GM21619 (cell line): ENCODE measurements at regions not wholly inside any gene's neighbourhood (a gene's known extent, or its start where the extent isn't known, plus 50 kb on each side); places are given as distances from the start of the nearest gene placed in this dataset.

Experiments used
- ATAC-seq: cut with Tn5 transposase; IDR thresholded peaks from one replicate; pipeline ENCODE4 v1.9.1; 2021; ENCODE audit not compliant: unreplicated experiment

DNA sequence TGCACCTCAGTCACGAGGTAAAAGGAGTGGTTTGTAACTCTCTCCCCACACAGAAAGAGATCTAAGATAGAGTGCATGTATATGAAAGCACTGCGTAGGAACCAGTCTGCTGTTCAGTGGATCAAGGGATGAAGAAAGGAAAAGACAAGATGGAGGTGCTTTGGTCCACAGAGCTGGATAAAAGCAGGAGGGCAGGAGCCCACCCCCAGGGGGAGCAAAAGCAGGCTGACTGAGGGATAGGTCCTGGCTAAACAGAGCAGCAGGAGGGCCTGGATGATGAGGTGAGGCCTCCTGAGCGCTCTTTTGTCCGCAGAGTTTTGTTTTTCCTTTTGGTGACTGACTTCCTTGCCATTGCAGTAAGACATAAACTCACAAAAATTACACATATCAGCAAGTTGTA, 293.5 kb upstream of the C9orf72 start:
- no peak for ATAC-seq

DNA sequence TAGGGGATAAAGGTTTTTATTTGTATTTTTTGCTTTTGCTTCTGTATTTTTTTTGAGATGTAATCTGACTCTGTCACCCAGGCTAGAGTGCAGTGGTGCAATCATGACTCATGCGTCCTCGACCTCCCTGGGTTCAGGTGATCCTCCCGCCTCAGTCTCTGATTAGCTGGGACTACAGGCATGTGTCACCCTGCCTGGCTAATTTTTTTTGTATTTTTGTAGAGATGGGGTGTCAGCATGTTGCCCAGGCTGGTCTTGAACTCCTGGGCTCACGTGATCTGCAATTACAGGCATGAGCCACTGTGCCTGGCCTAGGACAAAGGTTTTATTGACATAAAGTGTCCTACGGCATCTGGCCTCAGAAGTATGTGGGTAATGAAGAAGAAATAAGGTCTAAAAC, 297.1 kb upstream of the C9orf72 start:
- no peak for ATAC-seq

DNA sequence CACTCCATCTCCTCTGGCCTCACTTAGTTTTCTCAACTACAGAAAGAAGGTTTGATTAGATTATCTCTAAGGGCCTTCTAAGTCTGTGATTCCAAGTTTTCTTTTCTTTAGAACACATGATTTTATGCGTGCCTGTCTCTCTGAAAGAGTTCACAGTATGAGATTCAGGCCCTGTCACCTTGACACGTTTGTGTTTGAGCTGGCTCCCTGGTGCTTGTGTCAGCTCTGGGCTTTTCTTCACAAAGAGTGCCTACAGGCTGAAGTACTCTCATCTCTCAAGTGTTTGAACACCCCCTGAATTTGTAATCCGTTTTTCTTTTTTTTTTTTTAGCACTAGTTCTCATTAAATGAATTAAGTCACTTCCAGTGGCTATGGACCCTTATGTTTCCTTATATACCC, 306.9 kb upstream of the C9orf72 start:
- no peak for ATAC-seq

DNA sequence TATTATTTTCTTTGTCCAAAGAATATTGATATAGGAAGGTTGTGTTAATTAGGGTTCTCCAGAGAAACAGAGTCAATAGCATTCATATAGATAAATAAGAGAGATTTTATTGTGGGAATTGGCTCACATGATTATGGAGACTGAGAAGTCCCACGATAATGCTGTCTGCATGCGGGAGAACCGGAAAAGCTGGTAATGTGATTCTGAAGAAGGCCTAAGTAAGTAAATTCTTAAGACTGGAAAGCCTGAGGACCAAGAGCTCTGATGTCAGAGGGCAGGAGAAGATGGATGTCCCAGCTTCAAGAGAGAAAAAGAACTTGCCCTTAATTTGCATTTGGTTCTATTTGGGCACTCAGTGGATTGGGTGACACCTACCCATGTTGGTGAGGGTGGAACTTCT, 307.4 kb upstream of the C9orf72 start:
- no peak for ATAC-seq

DNA sequence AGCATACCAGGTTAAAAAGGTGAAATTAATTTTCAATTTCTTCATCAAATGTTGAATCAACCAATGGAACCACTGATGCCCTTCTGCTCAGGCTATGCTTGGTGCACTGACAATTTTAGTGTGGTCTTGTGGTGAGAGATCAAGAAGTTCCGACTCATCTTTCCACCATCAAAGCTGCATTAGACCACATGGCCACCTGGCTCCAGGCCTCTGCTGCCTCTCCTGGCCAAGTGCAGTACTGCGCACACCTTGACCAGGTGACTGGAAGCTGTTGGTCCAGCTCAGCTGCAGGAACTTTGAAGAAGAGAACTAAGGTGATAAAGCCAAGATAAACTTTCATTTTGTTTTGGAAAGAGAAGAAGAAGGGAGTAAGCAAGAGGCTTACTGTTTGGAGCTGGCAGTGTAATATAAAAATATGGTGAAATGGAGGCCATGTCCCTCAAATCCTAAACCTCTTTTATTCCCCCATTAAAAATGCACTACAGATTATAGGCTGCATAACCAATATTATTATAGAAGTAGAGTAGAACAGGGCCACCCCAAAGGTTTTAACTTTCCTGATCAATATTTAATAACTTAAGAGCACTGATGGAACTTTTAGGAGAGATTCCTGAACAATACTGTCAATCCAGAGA, 315.5 kb upstream of the C9orf72 start:
- peak; percentile 97 for ATAC-seq

DNA sequence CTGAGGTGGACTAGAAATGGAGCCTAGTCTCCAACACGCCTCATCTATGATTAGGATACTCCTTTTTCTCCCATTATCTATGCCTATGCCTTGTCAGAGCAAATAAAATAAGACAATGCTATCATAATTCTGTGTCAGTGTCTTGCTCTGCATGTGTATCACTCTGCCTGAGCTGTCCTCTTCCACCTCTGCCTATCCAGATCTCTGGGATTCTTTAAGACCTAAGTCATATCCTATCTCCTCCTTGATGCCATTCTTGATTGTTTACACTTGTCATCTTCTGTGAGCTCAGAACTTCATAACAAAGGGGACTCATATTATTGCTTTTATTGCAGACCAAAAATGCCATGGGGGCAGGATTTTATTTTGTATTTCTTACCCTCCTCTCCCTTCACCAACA, 351.2 kb upstream of the C9orf72 start:
- ATAC-seq = no peak

DNA sequence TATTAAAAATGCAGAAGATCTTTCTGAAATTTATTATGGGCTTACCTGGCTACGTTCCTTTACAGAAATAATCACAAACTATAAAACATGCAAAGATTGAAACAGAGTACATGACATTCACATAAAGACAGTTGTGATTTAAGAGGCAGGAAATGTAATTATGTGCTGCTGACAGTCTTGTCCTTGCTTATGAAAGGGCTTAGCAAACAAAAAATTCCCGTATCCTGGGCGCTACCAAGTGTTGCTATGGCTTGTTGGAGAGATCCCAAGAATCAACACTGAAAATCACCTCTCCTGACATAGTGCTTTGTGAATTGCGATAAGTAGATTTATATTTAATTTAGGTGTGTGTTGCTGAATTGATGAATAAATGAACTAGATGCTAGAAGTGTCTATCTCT, 352.5 kb upstream of the C9orf72 start:
- no peak for ATAC-seq

DNA sequence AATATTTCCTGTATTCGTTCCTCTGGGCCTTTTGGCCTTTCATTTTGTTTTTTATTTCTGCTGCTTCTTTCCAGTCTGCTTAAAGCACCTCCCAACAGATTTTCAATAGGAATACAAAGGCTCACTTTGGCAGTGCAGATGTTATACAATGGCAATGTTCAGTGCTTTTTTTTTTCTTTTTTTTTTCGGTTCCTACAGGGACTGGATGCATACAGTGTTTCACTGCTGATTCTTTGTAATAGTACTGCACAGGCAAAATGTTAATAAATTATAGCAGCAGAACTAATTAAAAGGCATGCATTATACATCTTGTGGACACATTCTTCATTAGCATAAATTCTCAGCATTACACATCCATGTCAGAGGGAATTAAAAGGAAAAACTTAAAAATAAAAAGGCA, 356.6 kb upstream of the C9orf72 start:
- no peak for ATAC-seq

DNA sequence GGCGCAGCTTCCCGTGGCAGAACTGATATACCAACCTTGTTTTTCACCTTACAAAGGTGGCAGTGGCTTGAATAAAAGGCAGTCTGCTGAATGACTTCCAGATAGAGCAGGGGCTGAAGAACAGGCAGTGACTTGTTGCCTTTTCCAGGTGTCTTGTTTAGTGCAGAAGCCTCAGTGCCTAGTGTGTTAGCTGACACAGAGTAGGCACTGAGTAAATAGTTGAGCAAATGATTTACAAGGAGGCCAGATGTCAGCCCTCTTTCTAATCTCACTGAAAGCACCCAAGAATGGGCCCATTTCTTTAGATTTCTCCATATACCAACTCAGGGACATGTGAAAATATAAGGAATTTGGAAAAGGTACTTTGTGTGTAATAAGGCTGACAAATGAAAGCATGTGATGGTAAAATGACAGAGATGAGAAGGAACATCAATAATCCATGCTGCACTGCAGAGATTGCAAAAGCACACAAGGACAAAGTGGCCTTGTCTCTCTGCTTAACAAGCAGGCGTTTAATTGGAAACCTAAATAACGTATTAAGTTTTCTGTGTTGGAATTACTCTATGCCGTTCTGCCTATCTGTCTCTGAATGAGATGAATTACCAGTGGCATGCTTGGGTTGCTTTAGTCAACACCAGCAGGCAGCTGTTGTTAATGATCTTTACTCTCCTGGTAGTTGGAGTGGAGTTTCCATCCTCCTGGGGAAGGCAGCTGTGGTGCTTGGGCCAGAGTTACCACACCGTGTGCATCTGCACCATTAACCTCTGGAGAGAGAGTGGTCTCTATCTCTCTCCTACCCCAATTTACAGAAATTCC, 360.1 kb upstream of the C9orf72 start:
- no peak for ATAC-seq

DNA sequence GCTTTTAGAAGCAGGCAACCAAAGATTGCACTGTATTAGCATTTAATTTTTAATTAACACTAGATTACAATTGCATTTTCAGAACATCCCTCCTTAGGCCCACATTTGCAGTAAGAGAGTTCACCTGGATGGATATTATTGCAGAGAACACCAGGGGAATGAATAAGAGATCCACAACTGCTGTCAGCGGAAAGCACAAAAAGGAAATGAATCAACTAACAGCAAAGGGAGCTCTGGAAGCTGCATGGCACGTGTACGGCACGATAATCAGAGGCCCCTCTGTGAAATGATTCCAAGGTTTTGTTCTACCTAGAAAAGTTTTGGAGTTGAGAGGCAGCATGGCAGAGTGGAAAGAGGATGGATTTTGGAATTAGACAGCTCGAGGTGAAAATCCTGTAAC, 361.2 kb upstream of the C9orf72 start:
- ATAC-seq = no peak

DNA sequence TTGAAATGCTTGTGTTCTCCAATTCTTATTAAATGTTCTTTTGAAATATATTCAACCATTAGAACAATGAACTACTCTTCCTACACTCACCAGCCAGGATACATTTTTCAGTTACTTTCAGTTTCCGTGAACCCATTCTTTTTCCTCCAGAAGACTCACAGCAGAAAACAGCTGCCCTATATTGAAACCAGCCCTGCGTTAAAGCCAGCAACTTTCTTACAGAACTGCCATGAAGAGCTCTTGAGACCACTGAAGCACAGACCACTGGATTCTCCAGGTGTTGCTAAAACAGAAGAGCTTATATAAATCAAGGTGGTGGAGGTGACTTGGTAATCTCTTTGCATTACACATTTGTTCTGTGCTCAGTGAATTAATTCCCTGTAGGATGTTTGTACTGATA, 365.9 kb upstream of the C9orf72 start:
- ATAC-seq = no peak

DNA sequence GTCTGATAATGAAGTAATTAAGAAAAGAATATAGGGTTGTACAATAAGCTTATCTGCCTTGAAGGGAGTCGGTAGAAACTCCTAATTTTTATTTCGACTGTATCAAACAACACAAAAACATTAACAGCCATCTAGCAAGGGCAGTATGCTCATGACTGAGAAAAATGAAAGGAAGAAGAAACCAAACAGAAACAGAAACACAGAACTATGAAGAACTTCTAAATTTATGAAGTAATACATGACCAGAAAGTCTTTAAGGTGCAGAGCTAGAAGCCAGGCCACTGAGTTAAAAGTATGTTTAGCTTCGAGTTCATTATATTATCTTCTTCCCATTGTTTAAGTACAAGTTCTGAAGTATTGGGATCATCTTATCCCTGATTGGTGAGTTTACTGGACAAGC, 367.3 kb upstream of the C9orf72 start:
- ATAC-seq = no peak

DNA sequence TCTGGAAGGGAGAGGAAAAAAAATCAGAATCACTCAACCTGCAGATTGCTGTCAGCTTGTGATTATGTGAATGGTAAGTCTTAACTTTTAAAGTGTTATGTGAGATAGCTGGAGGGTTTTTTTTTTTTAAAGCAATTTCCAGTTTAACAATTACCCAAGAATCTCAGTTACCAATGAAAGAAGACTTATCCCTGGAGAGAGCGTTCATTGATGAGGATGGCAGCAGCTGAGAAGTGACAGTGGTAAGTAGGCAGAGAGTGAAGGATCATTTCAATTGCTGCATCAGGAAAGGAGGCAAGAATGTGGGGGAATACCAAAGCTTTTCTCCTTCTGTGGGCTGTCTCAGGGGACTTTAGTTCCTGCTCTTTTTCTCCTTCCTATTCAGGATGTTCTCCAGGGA, 370.2 kb upstream of the C9orf72 start:
- no peak for ATAC-seq

DNA sequence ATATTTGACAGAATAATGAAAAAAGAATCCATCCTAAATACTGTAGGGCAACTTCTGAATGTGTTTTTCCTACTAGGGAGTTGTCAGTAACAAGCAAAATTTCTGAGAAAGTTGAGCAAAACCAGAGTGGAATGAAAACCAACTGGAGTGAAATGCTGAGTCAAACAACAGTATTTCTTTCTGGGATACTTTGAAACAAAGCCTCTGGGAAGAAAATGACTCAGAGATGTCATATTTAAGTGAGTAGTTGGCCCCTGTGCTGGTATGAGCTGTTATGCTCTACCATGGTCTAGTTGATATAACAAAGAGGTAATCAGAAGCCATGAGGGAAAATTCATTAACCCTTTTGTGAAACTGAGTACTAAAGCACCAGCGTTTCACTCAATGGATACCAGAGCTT, 372.1 kb upstream of the C9orf72 start:
- ATAC-seq = no peak

DNA sequence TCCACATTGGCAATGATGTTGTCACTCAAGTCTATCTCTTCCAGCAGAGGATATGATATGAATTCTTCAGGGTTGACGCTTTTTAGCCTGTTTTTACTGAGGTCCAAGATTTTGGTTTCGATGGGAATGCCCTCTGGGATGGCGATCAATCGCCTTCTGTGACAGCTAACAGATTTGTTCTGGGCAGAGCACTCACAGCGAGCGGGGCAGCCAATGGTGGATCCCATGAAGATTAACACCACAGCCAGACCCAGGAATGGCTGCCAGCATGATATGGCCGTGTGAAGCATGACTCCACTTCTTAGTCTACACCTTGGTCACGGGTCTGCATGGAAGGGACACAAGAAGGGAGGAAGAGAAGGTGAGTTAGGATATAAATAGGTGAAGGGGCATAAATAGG, 377.1 kb upstream of the C9orf72 start:
- ATAC-seq = no peak

DNA sequence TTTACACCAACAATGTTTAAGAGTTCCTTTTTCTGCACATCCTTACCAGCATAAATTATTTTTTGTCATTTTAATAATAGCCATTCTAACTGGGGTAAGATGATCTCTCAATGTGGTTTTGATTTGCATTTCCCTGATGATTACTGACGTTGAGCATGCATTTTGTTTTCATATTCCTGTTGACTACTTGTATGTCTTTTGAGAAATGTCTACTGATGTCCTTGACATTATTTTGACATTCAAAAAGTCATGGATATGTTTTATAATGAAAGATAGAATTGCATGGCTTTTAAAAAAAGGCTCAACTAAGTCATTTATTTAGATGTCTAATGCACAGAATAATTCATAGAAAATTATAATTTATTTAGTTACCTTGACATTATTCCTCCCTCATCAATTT, 381.6 kb upstream of the C9orf72 start:
- ATAC-seq = no peak

DNA sequence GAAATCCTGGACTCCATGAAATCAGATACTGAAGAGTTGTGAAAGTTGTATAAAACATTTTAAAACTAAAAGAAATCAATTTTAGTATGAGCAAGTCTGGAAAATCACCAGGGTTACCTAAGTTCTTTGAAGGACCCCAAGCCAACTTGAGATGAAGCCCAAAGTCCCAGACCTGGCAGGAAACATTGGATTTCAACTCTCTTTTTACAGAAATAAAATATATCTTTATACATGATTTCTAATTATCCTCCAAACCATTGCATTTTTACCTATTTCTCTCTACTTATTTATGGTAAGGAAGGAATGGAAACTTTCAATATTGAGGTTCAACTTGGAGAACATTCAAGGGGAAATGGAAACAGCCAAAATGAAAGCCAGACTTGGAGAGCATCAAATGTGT, 390.6 kb upstream of the C9orf72 start:
- ATAC-seq = no peak

DNA sequence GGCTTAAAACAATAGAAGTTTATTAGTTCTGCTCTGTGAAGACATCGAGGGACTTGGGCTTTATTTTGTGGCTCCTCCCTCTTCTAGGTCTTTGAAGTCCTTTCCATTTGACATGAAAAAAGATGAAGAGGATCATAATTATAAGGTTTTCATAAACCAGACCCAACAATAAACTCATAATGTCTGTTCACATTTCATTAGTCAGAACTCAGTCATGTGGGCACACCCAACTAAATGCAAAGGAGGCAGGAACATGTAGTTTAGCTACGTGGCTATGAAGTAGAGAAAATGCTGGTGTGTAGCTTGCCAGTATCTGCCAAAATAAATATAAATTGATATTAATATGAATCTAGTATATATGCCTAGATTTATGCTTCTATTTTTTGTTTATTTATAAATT, 393.9 kb upstream of the C9orf72 start:
- no peak for ATAC-seq

DNA sequence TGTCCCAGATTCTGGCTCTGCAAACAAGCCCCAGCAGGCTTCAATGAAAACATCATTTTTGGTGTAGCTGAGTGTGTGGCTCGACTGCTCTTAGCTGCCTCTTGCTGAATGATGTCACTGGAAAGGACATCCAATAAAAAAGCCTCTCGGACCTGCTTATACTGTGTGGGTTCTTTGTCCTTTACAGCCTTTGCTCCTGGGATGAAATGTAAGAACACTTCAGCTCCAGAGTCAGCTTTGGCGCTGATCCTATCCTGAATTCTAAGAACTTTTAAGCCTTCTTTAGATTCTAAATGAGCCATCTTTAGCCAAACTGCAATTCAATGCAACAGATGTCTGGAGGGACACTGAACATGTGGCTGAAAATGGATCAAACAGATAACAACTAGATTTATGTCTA, 404.6 kb upstream of the C9orf72 start:
- no peak for ATAC-seq

DNA sequence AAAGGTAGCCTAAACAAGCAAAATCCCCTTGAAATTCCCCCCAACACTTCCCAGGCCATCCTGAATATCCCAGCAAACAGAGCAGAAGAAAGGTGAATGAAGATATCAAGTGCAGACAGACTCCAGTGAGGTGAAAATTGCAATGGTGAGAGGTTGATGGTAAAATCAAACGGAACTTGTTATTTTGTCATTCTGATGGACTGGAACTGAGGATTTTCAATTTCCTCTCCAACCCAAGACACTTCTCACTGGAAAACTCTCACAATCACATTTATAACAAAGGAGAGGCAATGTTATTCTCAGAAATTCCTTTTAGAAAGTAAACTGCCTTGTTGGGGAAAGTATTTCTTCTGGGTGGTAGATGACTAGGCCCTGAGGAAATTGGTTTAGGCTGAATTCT, 412.4 kb upstream of the C9orf72 start:
- ATAC-seq = no peak

DNA sequence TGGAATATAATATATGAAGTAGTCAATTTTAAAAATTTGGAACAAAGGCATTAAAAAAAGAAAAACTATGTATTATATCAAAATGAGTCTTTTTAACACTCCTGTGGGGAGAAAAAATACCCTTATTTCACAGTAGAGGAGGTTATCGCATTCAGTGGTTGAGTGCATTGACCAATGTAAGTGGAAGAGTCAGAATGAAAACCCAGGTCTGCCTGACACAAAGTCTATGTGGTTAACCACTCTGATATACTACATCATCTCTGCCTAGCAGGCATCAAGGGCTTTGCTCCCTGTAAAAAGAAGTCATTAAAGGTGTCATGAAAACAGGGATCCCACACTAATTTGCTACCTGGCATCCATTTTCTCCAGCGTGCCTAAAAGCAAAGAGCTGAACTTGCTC, 417.2 kb upstream of the C9orf72 start:
- ATAC-seq = peak; percentile 81

DNA sequence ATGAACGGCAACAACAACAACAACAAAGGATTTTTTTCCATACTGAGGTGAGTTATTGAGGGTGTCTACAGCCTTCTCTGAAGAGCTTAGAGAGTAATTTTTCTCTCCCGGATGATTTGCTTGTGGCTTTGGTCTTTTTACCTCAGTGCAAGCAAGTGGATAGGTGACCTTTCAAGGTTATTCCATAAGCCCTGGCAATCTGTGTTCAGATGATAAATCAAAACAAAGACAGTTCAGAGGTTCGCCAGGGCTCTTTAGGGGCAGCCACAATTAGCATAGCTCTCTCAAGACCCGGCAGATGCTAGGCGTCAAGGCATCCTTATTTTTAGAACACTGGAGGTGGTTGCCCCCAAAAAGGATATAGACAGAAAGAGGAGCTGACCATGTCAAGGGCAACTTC, 417.9 kb upstream of the C9orf72 start:
- no peak for ATAC-seq

DNA sequence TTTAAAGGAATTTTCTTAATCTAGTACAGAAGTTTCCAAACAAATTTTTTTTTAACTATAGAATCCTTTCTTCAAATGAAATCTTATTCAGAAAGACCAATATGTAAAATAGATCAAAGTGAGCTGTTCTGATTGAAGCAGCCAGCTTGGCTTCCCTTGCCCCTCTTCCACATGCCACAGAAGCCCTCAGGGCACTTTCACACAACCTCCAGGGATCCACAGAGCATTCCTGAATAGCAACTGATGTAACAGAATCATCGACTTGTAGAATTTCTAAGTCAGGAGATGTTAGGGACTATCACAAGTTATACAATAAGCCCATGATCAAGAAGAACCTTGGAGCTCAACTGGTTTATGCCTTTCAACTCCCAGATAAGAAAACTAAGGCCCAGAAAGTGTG, 427.8 kb upstream of the C9orf72 start:
- no peak for ATAC-seq
